Mesendoderm (in vitro differentiated cells): ENCODE measurements at regions not wholly inside any gene's neighbourhood (a gene's known extent, or its start where the extent isn't known, plus 50 kb on each side); places are given as distances from the start of the nearest gene placed in this dataset.
"Not testable (repeated sequence)": the region's sequence is repeated elsewhere in the genome, so short reads cannot be mapped to it uniquely, and the experiment has no call there.

Experiments
- DNase-seq: peaks from one replicate; pipeline ENCODE4 v3.0.0; 2013
- H2AK5ac ChIP-seq: 2 replicates; pipeline ENCODE4 v1.6.1; 2013; ENCODE audit warnings: low read length, inconsistent platforms
- H2BK120ac ChIP-seq: 2 replicates; pipeline ENCODE4 v1.6.1; 2013; ENCODE audit warnings: low read depth, mild to moderate bottlenecking, low read length, moderate library complexity, mixed read lengths
- H2BK15ac ChIP-seq: replicated peaks from 2 replicates; pipeline ENCODE4 v1.6.1; 2013; ENCODE audit warnings: low read depth, mild to moderate bottlenecking, moderate library complexity
- H2BK5ac ChIP-seq: 2 replicates; pipeline ENCODE4 v1.6.1; 2013; ENCODE audit warnings: low read length, inconsistent platforms
- H3K18ac ChIP-seq: 2 replicates; pipeline ENCODE4 v1.6.1; 2013; ENCODE audit warnings: mild to moderate bottlenecking, low read length, mixed read lengths
- H3K23ac ChIP-seq: one replicate; pipeline ENCODE4 v1.6.1; 2013; ENCODE audit warnings: low read length
- H3K27ac ChIP-seq: 2 replicates; pipeline ENCODE4 v1.5.1; 2013; ENCODE audit warnings: low read depth, mild to moderate bottlenecking, inconsistent platforms, low read length, moderate library complexity
- H3K27me3 ChIP-seq: 2 replicates; pipeline ENCODE4 v1.6.1; 2013; ENCODE audit warnings: low read length, control low read depth, mild to moderate bottlenecking, inconsistent platforms; ENCODE audit not compliant: insufficient read depth, poor library complexity
- H3K36me3 ChIP-seq: 2 replicates; pipeline ENCODE4 v1.6.1; 2013; ENCODE audit warnings: low read length, inconsistent platforms; ENCODE audit not compliant: control insufficient read depth, insufficient read depth
- H3K4ac ChIP-seq: one replicate; pipeline ENCODE4 v1.6.1; 2013; ENCODE audit warnings: low read depth, mild to moderate bottlenecking, low read length, moderate library complexity
- H3K4me1 ChIP-seq: 2 replicates; pipeline ENCODE4 v1.6.1; 2013; ENCODE audit warnings: low read depth, low read length, inconsistent platforms; ENCODE audit not compliant: control insufficient read depth
- H3K4me2 ChIP-seq: 2 replicates; pipeline ENCODE4 v1.6.1; 2013; ENCODE audit warnings: low read length
- H3K4me3 ChIP-seq: 2 replicates; pipeline ENCODE4 v1.5.1; 2013; ENCODE audit warnings: mild to moderate bottlenecking, low read length
- H3K56ac ChIP-seq: one replicate; pipeline ENCODE4 v1.6.1; 2013; ENCODE audit warnings: low read length
- H3K79me1 ChIP-seq: 2 replicates; pipeline ENCODE4 v1.6.1; 2013; ENCODE audit warnings: low read length, inconsistent platforms
- H3K79me2 ChIP-seq: 2 replicates; pipeline ENCODE4 v1.6.1; 2013; ENCODE audit warnings: mild to moderate bottlenecking, low read length; ENCODE audit not compliant: control insufficient read depth, insufficient read depth
- H3K9ac ChIP-seq: 2 replicates; pipeline ENCODE4 v1.6.1; 2013; ENCODE audit warnings: low read length, inconsistent platforms
- H4K5ac ChIP-seq: one replicate; pipeline ENCODE4 v1.6.1; 2013; ENCODE audit warnings: low read length
- H4K8ac ChIP-seq: one replicate; pipeline ENCODE4 v1.6.1; 2013; ENCODE audit warnings: low read depth, mild to moderate bottlenecking, control low read depth, low read length, moderate library complexity
- WGBS: extraction: QIAGEN DNeasy Blood & Tissue Kit; methylation state at CpG from one replicate; pipeline ENCODE4 v1.1.7; 2013; ENCODE audit warnings: low lambda C conversion rate, missing lambda C conversion rate; ENCODE audit not compliant: insufficient coverage; ENCODE audit errors: extremely low coverage; 5-methylcytosine and 5-hydroxymethylcytosine counted together

DNA sequence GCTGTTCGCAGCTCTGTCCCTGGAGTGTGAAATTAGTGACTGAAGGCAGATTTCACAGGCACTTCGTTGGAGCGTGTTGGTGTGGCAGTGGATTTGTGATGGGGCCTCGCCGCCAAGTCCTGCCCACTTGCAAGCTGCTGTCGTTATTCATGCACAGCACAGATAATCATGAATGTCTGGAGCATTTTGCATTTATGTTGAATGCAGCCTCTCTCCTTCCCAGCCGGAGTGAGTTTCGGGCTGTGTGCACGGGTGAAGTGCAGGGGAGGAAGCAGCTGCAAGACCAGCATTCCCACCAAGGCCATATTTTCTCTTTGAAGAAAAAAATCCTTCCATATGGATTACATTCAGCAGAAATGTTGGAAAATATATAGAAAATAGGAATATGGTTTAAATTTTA, 136.5 kb upstream of the SULF2 start:
- not testable (repeated sequence) for H3K27ac ChIP-seq, H3K27me3 ChIP-seq, H3K4ac ChIP-seq, H3K79me2 ChIP-seq, H2BK5ac ChIP-seq, H3K56ac ChIP-seq, H3K4me3 ChIP-seq, H3K36me3 ChIP-seq, H3K79me1 ChIP-seq, H3K18ac ChIP-seq, H3K4me1 ChIP-seq, H4K5ac ChIP-seq, H4K8ac ChIP-seq, H3K23ac ChIP-seq, H2BK15ac ChIP-seq, H2BK120ac ChIP-seq, H2AK5ac ChIP-seq, H3K4me2 ChIP-seq, DNase-seq, H3K9ac ChIP-seq
- no CpG with 5 or more reads among the region's 9 CpGs for WGBS

DNA sequence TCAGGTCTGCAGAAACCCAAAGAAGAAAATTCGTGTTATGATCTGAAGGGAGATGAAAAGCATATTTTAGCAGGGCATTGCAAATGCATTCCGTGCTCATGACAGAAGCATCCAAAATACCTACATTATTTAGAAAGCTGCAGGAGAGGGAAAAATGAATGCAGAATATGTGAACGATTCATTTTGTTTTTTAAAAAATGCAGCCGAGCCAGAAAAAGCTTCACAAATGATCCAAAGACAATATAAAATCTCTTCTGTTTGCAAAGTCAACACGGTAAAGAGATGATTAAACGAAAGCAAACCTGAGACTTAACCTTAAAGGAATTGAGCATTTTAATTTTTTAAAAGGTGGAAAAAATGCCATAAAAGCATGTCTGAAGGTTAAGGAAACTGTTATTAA, 136.1 kb upstream of the SULF2 start:
- H3K4me1 ChIP-seq: no peaks in the 10 kb centered on the region
- no peak overlapping the region for H2AK5ac ChIP-seq
- no peak overlapping the region for H3K4ac ChIP-seq
- no peak overlapping the region for H3K18ac ChIP-seq
- H3K27me3 ChIP-seq: no peaks in the 10 kb centered on the region
- H4K8ac ChIP-seq: no peak overlapping the region
- H3K79me2 ChIP-seq: no peaks in the 10 kb centered on the region
- no peak overlapping the region for H2BK15ac ChIP-seq
- no peak overlapping the region for H3K56ac ChIP-seq
- no peak overlapping the region for H3K23ac ChIP-seq
- no peak overlapping the region for H3K27ac ChIP-seq
- WGBS: no CpG with 5 or more reads among the region's 6 CpGs
- no peak overlapping the region for H2BK120ac ChIP-seq
- no peaks in the 10 kb centered on the region for H3K36me3 ChIP-seq
- H4K5ac ChIP-seq: no peak overlapping the region
- no peak overlapping the region for H2BK5ac ChIP-seq
- no peak for DNase-seq
- H3K9ac ChIP-seq: no peak overlapping the region
- no peak overlapping the region for H3K4me2 ChIP-seq
- H3K4me3 ChIP-seq: no peak overlapping the region
- H3K79me1 ChIP-seq: no peaks in the 10 kb centered on the region

DNA sequence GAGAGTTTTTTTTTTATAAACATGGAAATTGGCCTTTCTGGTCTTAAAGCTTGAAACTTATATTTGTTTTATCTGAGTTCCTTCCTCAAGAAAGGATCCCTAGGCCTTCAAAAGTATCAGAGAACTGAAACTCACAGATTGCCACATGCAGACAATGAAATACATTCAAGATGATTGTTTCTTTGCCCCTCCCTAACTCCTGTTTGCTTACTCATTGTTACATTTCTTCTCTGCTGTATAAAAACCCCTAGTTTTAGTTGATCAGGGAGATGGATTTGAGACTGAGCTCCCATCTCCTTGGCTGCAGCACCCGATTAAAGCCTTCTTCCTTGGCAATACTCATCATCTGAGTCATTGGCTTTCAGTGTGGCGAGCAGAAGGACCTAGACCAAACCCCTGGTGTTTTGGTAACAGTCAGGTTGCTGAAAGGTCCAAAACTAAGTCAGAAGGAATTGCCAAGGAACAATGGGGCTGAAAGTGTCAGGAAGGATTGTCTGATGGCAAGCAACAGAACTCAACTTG, 132.3 kb upstream of the SULF2 start:
- Histone ChIP-seq H2BK120ac (no peak overlapping the region), H3K4me2 (no peak overlapping the region), H3K27me3 (no peaks in the 10 kb centered on the region), H3K79me1 (no peaks in the 10 kb centered on the region), H3K4me1 (no peaks in the 10 kb centered on the region), H3K79me2 (no peaks in the 10 kb centered on the region), H3K36me3 (no peaks in the 10 kb centered on the region), H2AK5ac (no peak overlapping the region), H3K56ac (no peak overlapping the region), H3K4ac (no peak overlapping the region), H3K18ac (no peak overlapping the region), H2BK15ac (no peak overlapping the region), H3K9ac (no peak overlapping the region), H4K8ac (no peak overlapping the region), H3K23ac (no peak overlapping the region), H3K27ac (no peak overlapping the region), H4K5ac (no peak overlapping the region), H2BK5ac (no peak overlapping the region), H3K4me3 (no peak overlapping the region)
- WGBS: no CpG with 5 or more reads among the region's 2 CpGs
- DNase-seq: no peak

DNA sequence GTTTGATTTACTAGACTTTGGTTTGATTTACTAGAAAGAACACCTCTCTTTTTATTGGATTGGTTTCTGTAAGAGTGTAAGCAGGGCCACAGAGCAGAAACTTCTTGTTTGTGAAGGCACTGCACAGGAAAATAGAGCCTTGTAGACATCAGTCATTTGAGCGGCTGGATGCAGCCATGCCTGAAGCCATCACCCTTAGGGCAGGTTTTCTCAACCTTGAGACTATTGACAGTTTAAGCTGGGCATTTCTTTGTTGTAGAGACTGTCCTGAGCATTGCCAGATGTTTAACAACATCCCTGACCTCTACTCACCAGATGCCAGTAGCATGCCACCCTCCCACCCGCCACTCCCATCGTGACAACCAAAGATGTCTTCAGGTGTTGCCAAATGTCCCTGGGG, 130.2 kb upstream of the SULF2 start:
- H3K4me1 ChIP-seq: no peaks in the 10 kb centered on the region
- no peak overlapping the region for H4K5ac ChIP-seq
- whole genome bisulfite sequencing: no CpG with 5 or more reads among the region's 3 CpGs
- DNase-seq: no peak
- H3K56ac ChIP-seq: no peak overlapping the region
- H2BK15ac ChIP-seq: no peak overlapping the region
- H3K4ac ChIP-seq: no peak overlapping the region
- H3K79me1 ChIP-seq: no peaks in the 10 kb centered on the region
- H3K4me3 ChIP-seq: no peak overlapping the region
- H2BK5ac ChIP-seq: no peak overlapping the region
- H2BK120ac ChIP-seq: no peak overlapping the region
- no peak overlapping the region for H2AK5ac ChIP-seq
- no peaks in the 10 kb centered on the region for H3K36me3 ChIP-seq
- H3K27ac ChIP-seq: no peak overlapping the region
- no peak overlapping the region for H3K23ac ChIP-seq
- H3K9ac ChIP-seq: no peak overlapping the region
- H4K8ac ChIP-seq: no peak overlapping the region
- no peak overlapping the region for H3K18ac ChIP-seq
- no peaks in the 10 kb centered on the region for H3K79me2 ChIP-seq
- H3K27me3 ChIP-seq: no peaks in the 10 kb centered on the region
- H3K4me2 ChIP-seq: no peak overlapping the region

DNA sequence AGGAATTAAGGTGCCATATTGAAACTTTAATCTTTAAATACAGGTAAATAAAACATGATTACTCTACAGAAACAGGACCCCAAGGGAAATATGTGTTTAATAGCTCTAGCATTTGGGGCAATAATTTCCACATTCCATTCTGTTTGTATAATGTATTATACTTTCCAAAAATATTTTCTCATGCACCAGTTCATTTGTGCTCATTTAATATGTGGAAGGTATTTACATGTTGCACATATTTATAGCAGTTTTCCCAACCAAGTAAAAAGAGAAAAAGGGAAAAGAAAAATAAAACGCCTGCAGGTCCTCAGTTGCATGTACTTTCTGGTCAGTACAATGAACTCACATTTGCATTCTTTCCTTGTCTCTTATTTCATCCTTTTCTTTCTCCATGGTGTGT, 129.5 kb upstream of the SULF2 start:
- no peaks in the 10 kb centered on the region for H3K36me3 ChIP-seq
- WGBS: no CpG with 5 or more reads among the region's 1 CpG

DNA sequence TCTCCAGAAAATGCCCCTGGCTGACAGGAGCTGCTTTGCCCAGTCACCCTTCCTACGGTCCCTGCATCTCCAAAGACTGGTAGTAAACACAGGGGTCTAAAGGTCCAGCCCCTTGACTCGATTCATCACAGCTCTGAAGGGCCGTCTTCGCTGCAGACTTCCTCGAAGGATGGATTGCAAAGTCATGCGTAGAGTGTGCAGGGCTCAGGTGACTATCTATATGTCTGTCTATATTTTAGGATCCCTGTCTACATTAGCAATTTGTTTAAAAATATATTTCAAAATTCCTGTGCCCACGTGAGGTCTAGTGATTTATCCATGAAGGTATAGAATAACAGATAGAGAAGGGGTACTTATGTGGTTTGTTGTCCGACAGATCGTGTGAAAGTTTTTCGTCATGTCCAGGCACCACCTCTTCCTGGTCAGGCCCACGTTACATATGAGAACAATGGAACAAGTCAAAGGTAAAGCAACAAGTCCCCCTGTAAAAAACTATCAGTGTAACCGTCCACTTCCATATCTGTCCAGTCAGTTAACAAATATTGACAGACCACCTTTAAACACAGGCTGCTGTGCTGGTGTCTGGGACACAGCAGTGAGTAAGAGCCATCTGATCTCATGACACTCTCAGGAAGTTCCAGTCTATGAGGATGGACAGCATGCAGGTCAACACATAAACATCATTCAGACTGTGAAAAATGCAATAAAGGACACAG, 127.7 kb upstream of the SULF2 start:
- DNase-seq, H4K5ac ChIP-seq, H3K4me1 ChIP-seq, H3K4ac ChIP-seq, H2BK120ac ChIP-seq, H3K36me3 ChIP-seq, H3K79me1 ChIP-seq, H2BK5ac ChIP-seq, H3K4me2 ChIP-seq, H4K8ac ChIP-seq, H3K23ac ChIP-seq, H2BK15ac ChIP-seq, H3K4me3 ChIP-seq, H3K18ac ChIP-seq, H3K27me3 ChIP-seq, H3K56ac ChIP-seq, H2AK5ac ChIP-seq, H3K27ac ChIP-seq, H3K79me2 ChIP-seq, H3K9ac ChIP-seq: not testable (repeated sequence)
- no CpG with 5 or more reads among the region's 12 CpGs for WGBS

More for the DNA sequence above, 129.5 kb upstream of the SULF2 start:
- Histone ChIP-seq H2AK5ac (no peak overlapping the region), H3K79me2 (no peaks in the 10 kb centered on the region), H3K4me1 (no peaks in the 10 kb centered on the region), H3K4me3 (no peak overlapping the region), H4K5ac (no peak overlapping the region), H3K18ac (no peak overlapping the region), H2BK120ac (no peak overlapping the region), H3K9ac (no peak overlapping the region), H2BK5ac (no peak overlapping the region), H3K79me1 (no peaks in the 10 kb centered on the region), H3K4ac (no peak overlapping the region), H3K23ac (no peak overlapping the region), H3K4me2 (no peak overlapping the region), H3K27me3 (no peaks in the 10 kb centered on the region), H3K27ac (no peak overlapping the region), H4K8ac (no peak overlapping the region), H2BK15ac (no peak overlapping the region), H3K56ac (no peak overlapping the region)
- DNase-seq: no peak
